ENCODE measurements at regions not wholly inside any gene's neighbourhood (a gene's known extent, or its start where the extent isn't known, plus 50 kb on each side); places are given as distances from the start of the nearest gene placed in this dataset.

DNA sequence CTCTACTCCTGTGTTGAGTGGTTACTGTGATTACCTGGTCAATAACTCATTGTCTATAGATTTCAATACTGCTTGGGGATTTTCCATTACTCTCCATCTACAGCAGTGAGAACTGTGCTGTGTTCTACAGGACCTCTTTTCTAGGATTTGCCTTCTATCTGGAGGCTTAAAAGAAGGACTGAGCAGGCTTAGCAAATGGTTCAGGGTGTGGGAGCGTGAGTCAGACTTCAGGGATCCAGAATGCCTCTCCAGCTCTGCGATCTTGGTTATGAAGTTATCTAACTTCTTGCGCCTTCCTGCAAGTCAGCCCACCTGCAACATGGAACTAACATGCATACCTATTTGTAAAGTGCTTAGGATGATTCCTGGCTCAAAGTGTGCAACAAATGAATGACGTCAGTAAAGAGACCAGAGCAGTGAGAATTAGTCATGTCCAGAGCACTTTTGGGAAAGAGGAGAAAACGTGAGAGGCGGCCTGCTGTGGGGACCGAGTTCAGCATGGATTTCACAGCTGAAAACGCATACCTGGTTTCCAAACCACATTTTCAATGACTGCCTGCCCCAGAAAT lies 610.1 kb upstream of the CDH4 start:
- Histone ChIP-seq H3F3A (ENCODE audit: low read depth) (no peaks in the 10 kb centered on the region), H3K4me3 (no peak overlapping the region), H3K9me3 (ENCODE audit: low read depth) (no peaks in the 10 kb centered on the region), H3K36me3 (no peaks in the 10 kb centered on the region), H2AFZ (replicated peaks) (no peak overlapping the region), H4K20me1 (ENCODE audit: low read depth) (no peaks in the 10 kb centered on the region), H3K9ac (no peak overlapping the region), H3K4me2 (no peak overlapping the region), H3K27ac (no peak overlapping the region), H3K27me3 (no peaks in the 10 kb centered on the region), H3K4me1 (no peaks in the 10 kb centered on the region), H3K79me2 (ENCODE audit: low read depth) (no peaks in the 10 kb centered on the region)
- Mint-ChIP-seq H3K9me3 (peaks cover 6% of the 10 kb centered on the region), H3K27ac (no peak overlapping the region), H3K27me3 (ENCODE audit: insufficient read depth, low read depth) (peaks cover 5% of the 10 kb centered on the region), H3K4me1 (no peaks in the 10 kb centered on the region), H3K36me3 (no peaks in the 10 kb centered on the region), H3K4me3 (no peak overlapping the region)
- no peak for DNase-seq (ENCODE audit: low spot score)
- TF ChIP-seq EZH2 (IDR thresholded peaks at IDR 0.05) (no peak), EZH2phosphoT487 (IDR thresholded peaks at IDR 0.05) (no peak)
- TF ChIP-seq, protein P1, sequence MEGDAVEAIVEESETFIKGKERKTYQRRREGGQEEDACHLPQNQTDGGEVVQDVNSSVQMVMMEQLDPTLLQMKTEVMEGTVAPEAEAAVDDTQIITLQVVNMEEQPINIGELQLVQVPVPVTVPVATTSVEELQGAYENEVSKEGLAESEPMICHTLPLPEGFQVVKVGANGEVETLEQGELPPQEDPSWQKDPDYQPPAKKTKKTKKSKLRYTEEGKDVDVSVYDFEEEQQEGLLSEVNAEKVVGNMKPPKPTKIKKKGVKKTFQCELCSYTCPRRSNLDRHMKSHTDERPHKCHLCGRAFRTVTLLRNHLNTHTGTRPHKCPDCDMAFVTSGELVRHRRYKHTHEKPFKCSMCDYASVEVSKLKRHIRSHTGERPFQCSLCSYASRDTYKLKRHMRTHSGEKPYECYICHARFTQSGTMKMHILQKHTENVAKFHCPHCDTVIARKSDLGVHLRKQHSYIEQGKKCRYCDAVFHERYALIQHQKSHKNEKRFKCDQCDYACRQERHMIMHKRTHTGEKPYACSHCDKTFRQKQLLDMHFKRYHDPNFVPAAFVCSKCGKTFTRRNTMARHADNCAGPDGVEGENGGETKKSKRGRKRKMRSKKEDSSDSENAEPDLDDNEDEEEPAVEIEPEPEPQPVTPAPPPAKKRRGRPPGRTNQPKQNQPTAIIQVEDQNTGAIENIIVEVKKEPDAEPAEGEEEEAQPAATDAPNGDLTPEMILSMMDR (IDR thresholded peaks at IDR 0.05): no peak

GRCh38 chr20:60642541-60642940 lies 609.5 kb upstream of the CDH4 start:
- Histone ChIP-seq H3K36me3 (no peaks in the 10 kb centered on the region), H3K4me2 (no peak overlapping the region), H4K20me1 (ENCODE audit: low read depth) (no peaks in the 10 kb centered on the region), H3K9ac (no peak overlapping the region), H3K4me3 (no peak overlapping the region), H3F3A (ENCODE audit: low read depth) (no peaks in the 10 kb centered on the region), H3K4me1 (no peaks in the 10 kb centered on the region), H3K79me2 (ENCODE audit: low read depth) (no peaks in the 10 kb centered on the region), H2AFZ (replicated peaks) (no peak overlapping the region), H3K9me3 (ENCODE audit: low read depth) (no peaks in the 10 kb centered on the region), H3K27me3 (no peaks in the 10 kb centered on the region), H3K27ac (no peak overlapping the region)
- no peaks in the 10 kb centered on the region for H3K36me3 Mint-ChIP-seq
- no peak for DNase-seq (ENCODE audit: low spot score)
- peaks cover 8% of the 10 kb centered on the region for H3K9me3 Mint-ChIP-seq
- H3K27me3 Mint-ChIP-seq (ENCODE audit: insufficient read depth, low read depth): peaks cover 5% of the 10 kb centered on the region
- no peaks in the 10 kb centered on the region for H3K4me1 Mint-ChIP-seq
- no peak overlapping the region for H3K27ac Mint-ChIP-seq
- H3K4me3 Mint-ChIP-seq: no peak overlapping the region
- TF ChIP-seq, protein P1 (IDR thresholded peaks at IDR 0.05): no peak
- TF ChIP-seq EZH2phosphoT487 (IDR thresholded peaks at IDR 0.05) (no peak), EZH2 (IDR thresholded peaks at IDR 0.05) (no peak)

- no peaks in the 10 kb centered on the region for H3F3A ChIP-seq (ENCODE audit: low read depth)
- peaks cover 13% of the 10 kb centered on the region for H3K9me3 Mint-ChIP-seq
- no peak overlapping the region for H3K9ac ChIP-seq
- no peaks in the 10 kb centered on the region for H3K79me2 ChIP-seq (ENCODE audit: low read depth)
- H3K9me3 ChIP-seq (ENCODE audit: low read depth): no peaks in the 10 kb centered on the region
- no peak overlapping the region for H3K27ac Mint-ChIP-seq
- peaks cover 2% of the 10 kb centered on the region for H3K4me1 Mint-ChIP-seq
- no peak overlapping the region for H3K4me3 Mint-ChIP-seq
- no peak overlapping the region for H3K27ac ChIP-seq
- DNase-seq (ENCODE audit: low spot score): no peak
- no peaks in the 10 kb centered on the region for H3K27me3 Mint-ChIP-seq (ENCODE audit: insufficient read depth, low read depth)
- H3K36me3 ChIP-seq: no peaks in the 10 kb centered on the region
- H2AFZ ChIP-seq (replicated peaks): no peak overlapping the region
- H3K36me3 Mint-ChIP-seq: no peaks in the 10 kb centered on the region
- H4K20me1 ChIP-seq (ENCODE audit: low read depth): no peaks in the 10 kb centered on the region
- no peak overlapping the region for H3K4me3 ChIP-seq
- H3K4me2 ChIP-seq: no peak overlapping the region
- H3K27me3 ChIP-seq: no peaks in the 10 kb centered on the region
- no peaks in the 10 kb centered on the region for H3K4me1 ChIP-seq
- TF ChIP-seq, protein P1 (IDR thresholded peaks at IDR 0.05): no peak
- no peak for TF ChIP-seq EZH2 (IDR thresholded peaks at IDR 0.05)
- no peak for TF ChIP-seq EZH2phosphoT487 (IDR thresholded peaks at IDR 0.05)
Observed at GRCh38 chr20:60648556-60648955, 603.5 kb upstream of the CDH4 start.
